ENCODE measurements at regions not wholly inside any gene's neighbourhood (a gene's known extent, or its start where the extent isn't known, plus 50 kb on each side); places are given as distances from the start of the nearest gene placed in this dataset.

DNA sequence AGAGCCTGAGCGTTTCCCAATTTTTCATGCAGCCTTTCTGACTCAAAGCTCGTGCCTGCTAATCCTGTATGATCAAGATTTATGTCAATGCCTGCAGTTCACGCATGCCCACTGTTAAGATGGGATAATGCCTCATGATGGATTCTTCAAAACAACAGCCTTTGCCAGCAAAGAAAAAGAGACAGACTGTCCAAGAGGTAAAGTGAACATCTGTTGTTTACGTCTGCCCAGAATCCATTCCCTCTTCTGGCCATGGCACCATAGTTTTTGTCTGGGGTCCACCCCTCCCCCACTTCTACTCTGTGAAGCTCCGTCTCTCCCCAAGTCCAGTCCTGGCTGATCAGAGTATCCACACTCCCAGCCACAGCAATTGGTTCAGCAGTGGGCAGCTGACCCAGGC is 91.9 kb upstream of the EYA2 start:
- TF ChIP-seq, protein P1, sequence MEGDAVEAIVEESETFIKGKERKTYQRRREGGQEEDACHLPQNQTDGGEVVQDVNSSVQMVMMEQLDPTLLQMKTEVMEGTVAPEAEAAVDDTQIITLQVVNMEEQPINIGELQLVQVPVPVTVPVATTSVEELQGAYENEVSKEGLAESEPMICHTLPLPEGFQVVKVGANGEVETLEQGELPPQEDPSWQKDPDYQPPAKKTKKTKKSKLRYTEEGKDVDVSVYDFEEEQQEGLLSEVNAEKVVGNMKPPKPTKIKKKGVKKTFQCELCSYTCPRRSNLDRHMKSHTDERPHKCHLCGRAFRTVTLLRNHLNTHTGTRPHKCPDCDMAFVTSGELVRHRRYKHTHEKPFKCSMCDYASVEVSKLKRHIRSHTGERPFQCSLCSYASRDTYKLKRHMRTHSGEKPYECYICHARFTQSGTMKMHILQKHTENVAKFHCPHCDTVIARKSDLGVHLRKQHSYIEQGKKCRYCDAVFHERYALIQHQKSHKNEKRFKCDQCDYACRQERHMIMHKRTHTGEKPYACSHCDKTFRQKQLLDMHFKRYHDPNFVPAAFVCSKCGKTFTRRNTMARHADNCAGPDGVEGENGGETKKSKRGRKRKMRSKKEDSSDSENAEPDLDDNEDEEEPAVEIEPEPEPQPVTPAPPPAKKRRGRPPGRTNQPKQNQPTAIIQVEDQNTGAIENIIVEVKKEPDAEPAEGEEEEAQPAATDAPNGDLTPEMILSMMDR (IDR thresholded peaks at IDR 0.05; ENCODE audit: insufficient read depth, low read length, poor library complexity, severe bottlenecking), result no peak
- DNase-seq (ENCODE audit: low read depth), result no peak
- H3K36me3 ChIP-seq (ENCODE audit: control insufficient read depth, insufficient read depth, low read length), result no peaks in the 10 kb centered on the region
- H3K4me3 ChIP-seq (ENCODE audit: low read depth, low read length), result no peak overlapping the region
- H3K27me3 ChIP-seq (ENCODE audit: control insufficient read depth, insufficient read depth, low read length), result peaks cover 5% of the 10 kb centered on the region

DNA sequence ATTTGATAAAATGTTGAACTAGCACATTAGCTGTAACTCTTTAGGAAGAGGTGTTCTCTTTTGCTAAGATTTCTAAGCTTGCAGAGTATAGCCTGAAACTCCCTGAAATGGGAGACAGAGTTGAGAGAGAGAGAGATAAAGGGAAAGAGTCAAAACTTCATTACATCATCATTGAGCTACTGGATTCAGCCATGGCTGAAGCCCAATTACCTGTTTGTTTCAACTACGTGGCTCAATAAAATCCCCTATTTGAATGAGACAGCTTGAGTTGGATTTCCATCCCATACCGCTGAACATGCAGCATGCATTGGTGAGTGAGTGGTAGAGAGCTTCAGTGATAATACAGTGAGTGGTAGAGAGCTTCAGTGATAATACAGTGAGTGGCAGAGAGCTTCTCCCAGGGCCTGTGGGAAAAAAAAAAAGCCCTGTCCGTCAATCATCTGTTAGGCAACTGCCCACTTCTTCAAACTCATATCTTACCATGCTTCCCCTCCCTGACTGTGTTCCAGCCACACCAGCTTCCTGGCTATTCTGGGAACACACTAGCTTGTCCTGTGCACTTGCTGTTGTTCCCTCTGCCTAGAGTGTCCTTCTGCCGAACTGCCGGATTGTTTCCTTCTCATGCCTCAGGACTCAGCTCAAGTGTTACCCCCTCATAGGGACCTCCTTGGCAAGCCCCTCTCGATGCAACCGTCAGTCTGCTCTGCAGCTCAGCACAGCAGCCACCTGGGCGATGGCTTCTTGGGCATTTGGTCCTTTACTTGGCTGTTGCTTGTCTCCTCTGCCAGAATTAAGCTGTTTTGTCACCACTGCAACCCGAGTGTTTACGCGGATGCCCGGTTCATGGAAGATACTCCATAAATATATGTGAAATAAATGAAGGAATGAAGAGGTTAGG is 91.3 kb upstream of the EYA2 start:
- Histone ChIP-seq H3K27me3 (ENCODE audit: control insufficient read depth, insufficient read depth, low read length) (peaks cover 4% of the 10 kb centered on the region), H3K4me3 (ENCODE audit: low read depth, low read length) (no peak overlapping the region), H3K36me3 (ENCODE audit: control insufficient read depth, insufficient read depth, low read length) (no peaks in the 10 kb centered on the region)
- TF ChIP-seq, protein P1 (IDR thresholded peaks at IDR 0.05; ENCODE audit: insufficient read depth, low read length, poor library complexity, severe bottlenecking), result no peak
- no peak for DNase-seq (ENCODE audit: low read depth)

DNA sequence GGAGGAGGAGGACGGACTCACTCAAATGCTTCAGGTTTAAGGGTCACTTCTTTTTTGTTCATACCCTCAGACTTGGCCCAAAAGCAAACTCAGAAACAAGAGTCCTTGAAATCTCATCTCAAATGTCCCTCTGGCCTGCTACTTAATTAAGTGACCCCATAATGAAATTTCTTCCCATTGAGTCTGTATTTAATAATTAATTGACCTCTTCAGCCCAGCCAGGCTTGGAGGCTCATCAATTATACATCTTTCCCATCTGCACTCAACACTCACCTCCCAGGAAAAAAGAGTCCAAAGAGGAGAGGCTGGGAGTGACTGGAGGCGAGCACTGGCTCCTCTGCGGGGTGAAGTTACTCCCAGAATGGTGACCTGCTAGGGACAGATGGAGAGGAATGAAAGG is 90.5 kb upstream of the EYA2 start:
- TF ChIP-seq, protein P1 (IDR thresholded peaks at IDR 0.05; ENCODE audit: insufficient read depth, low read length, poor library complexity, severe bottlenecking), result no peak

DNA sequence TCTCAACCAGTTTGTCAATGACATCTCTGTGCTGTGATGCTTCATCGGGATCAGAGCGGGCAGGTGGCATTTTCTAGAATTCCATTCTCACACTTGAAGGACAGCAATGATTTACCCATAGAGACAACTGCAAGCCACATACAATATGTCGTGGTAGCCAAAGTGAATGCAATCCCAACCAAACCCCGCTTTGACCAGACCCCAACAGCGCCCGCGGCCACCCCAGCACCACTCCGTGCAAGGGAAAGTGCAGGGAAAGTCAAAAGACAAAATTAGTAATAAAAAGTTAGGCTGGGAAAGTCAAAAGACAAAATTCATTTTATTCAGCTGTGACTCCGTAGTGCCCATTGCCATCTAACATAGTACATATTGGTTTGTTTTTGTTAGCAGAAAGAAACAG is 88.8 kb upstream of the EYA2 start:
- Histone ChIP-seq H3K4me3 (ENCODE audit: low read depth, low read length) (no peak overlapping the region), H3K36me3 (ENCODE audit: control insufficient read depth, insufficient read depth, low read length) (no peaks in the 10 kb centered on the region), H3K27me3 (ENCODE audit: control insufficient read depth, insufficient read depth, low read length) (peaks cover 3% of the 10 kb centered on the region)
- TF ChIP-seq, protein P1 (IDR thresholded peaks at IDR 0.05; ENCODE audit: insufficient read depth, low read length, poor library complexity, severe bottlenecking), result no peak
- DNase-seq (ENCODE audit: low read depth), result no peak

More for the DNA sequence above, 90.5 kb upstream of the EYA2 start:
- no peak for DNase-seq (ENCODE audit: low read depth)
- Histone ChIP-seq H3K27me3 (ENCODE audit: control insufficient read depth, insufficient read depth, low read length) (peaks cover 3% of the 10 kb centered on the region), H3K36me3 (ENCODE audit: control insufficient read depth, insufficient read depth, low read length) (no peaks in the 10 kb centered on the region), H3K4me3 (ENCODE audit: low read depth, low read length) (no peak overlapping the region)

DNA sequence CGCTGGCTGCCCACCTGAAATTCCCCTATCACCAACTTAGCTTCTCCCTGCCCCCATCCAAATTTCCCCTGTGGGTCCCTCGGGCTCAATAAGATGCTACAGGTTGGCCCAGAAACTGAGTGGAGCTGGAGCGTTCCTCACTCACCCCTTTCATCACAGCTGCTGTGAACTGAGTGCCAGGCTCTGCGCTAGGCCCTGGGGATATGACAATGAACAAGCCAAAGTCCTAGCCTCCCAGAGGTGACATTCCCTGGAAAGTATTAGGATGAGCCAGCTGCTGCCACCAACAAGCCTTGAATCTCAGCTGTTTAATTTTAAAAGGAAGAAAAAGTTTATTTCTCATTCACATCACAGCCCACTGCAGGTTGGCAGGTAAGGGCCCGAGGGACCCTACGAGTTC is 86.6 kb upstream of the EYA2 start:
- no peak overlapping the region for H3K4me3 ChIP-seq (ENCODE audit: low read depth, low read length)
- DNase-seq (ENCODE audit: low read depth), result no peak
- TF ChIP-seq, protein P1 (IDR thresholded peaks at IDR 0.05; ENCODE audit: insufficient read depth, low read length, poor library complexity, severe bottlenecking), result no peak
- H3K36me3 ChIP-seq (ENCODE audit: control insufficient read depth, insufficient read depth, low read length), result no peaks in the 10 kb centered on the region
- H3K27me3 ChIP-seq (ENCODE audit: control insufficient read depth, insufficient read depth, low read length), result peaks cover 8% of the 10 kb centered on the region

DNA sequence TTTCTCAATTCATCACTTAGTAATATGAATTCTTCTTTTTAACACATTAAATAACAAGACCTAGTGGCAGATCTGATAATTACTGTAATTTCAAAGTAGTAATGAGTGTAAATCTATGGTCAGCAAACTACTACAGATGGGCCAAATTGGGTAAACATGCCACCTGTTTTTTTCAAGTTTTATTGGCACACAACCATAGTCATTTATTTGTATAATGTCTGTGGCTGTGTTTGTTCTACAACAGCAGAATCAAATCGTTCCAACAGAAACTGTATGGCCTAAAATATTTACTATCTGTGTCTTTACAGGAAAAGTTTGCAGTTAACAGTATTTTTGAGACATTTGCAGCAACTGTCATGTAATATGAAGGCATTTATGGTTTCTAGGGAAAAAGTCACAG is 86.1 kb upstream of the EYA2 start:
- no peak overlapping the region for H3K4me3 ChIP-seq (ENCODE audit: low read depth, low read length)
- DNase-seq (ENCODE audit: low read depth), result no peak
- H3K36me3 ChIP-seq (ENCODE audit: control insufficient read depth, insufficient read depth, low read length), result no peaks in the 10 kb centered on the region
- peaks cover 5% of the 10 kb centered on the region for H3K27me3 ChIP-seq (ENCODE audit: control insufficient read depth, insufficient read depth, low read length)
- TF ChIP-seq, protein P1 (IDR thresholded peaks at IDR 0.05; ENCODE audit: insufficient read depth, low read length, poor library complexity, severe bottlenecking), result no peak
